NB4 (cell line): ENCODE measurements at regions not wholly inside any gene's neighbourhood (a gene's known extent, or its start where the extent isn't known, plus 50 kb on each side); places are given as distances from the start of the nearest gene placed in this dataset.

Experiments used
- POLR2A ChIP-seq: IDR thresholded peaks from 2 replicates; pipeline ENCODE4 v1.6.1; 2011; ENCODE audit warnings: mild to moderate bottlenecking; ENCODE audit not compliant: insufficient read length; ENCODE audit errors: extremely low read depth
- TF ChIP-seq, protein P1 (sequence below): IDR thresholded peaks from one replicate; pipeline ENCODE4 v1.5.1; 2012; ENCODE audit warnings: low read depth, low read length

DNA sequence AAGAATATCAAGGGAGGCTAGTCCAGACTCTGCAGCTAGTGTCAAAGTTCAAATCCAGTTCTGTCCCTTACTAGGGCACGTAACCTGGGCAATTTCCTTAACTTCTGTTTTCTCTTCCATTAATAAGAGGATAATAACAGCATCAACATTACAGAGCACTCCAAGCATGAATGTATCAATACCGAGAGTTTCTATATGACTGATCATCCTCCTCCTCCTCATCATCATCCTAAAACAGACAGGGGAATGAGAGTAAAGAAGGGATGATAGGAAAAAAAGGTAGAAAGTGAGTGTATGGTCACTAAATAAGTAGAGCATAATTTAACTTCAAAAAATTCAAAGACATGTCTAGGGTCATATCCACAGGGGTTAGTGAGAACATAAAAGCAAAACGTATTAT lies 171.4 kb downstream of the NDUFA12 start:
- TF ChIP-seq POLR2A = no peak
- TF ChIP-seq, protein P1, sequence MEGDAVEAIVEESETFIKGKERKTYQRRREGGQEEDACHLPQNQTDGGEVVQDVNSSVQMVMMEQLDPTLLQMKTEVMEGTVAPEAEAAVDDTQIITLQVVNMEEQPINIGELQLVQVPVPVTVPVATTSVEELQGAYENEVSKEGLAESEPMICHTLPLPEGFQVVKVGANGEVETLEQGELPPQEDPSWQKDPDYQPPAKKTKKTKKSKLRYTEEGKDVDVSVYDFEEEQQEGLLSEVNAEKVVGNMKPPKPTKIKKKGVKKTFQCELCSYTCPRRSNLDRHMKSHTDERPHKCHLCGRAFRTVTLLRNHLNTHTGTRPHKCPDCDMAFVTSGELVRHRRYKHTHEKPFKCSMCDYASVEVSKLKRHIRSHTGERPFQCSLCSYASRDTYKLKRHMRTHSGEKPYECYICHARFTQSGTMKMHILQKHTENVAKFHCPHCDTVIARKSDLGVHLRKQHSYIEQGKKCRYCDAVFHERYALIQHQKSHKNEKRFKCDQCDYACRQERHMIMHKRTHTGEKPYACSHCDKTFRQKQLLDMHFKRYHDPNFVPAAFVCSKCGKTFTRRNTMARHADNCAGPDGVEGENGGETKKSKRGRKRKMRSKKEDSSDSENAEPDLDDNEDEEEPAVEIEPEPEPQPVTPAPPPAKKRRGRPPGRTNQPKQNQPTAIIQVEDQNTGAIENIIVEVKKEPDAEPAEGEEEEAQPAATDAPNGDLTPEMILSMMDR = no peak
